22Rv1 (cell line): ENCODE measurements at regions not wholly inside any gene's neighbourhood (a gene's known extent, or its start where the extent isn't known, plus 50 kb on each side); places are given as distances from the start of the nearest gene placed in this dataset.

Experiments
- ZFX ChIP-seq: fragments of 450-650 bp; IDR thresholded peaks from 2 replicates; pipeline ENCODE4 v1.6.1; 2017; ENCODE audit warnings: antibody characterized with exemption, borderline replicate concordance
- TF ChIP-seq, protein P1 (sequence below): fragments of 450-650 bp; IDR thresholded peaks from 2 replicates; pipeline ENCODE4 v1.5.1; 2017; ENCODE audit warnings: mild to moderate bottlenecking

DNA sequence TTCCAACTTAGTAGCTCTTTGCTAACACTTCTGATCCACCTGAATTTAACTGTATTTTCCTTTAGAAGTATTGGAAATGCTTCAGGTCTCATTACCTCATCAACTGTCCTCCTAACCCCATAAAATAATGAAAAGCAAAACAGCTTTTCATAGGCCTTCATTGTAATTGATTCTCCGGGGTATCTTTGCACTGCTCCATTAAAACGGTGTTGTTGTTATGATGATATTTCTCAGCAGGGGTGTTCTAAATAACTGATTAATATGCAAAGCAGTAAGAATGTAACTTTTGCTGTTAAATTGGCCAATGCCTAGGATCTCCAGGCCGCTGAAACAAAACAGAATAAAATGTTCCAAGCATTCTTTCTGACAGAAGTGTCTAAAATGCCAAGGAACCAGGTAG is 1983.2 kb downstream of the EFNA5 start:
- TF ChIP-seq, protein P1, sequence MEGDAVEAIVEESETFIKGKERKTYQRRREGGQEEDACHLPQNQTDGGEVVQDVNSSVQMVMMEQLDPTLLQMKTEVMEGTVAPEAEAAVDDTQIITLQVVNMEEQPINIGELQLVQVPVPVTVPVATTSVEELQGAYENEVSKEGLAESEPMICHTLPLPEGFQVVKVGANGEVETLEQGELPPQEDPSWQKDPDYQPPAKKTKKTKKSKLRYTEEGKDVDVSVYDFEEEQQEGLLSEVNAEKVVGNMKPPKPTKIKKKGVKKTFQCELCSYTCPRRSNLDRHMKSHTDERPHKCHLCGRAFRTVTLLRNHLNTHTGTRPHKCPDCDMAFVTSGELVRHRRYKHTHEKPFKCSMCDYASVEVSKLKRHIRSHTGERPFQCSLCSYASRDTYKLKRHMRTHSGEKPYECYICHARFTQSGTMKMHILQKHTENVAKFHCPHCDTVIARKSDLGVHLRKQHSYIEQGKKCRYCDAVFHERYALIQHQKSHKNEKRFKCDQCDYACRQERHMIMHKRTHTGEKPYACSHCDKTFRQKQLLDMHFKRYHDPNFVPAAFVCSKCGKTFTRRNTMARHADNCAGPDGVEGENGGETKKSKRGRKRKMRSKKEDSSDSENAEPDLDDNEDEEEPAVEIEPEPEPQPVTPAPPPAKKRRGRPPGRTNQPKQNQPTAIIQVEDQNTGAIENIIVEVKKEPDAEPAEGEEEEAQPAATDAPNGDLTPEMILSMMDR = no peak
- TF ChIP-seq ZFX = no peak
